Mesenchymal stem cell (in vitro differentiated cells and primary cell): ENCODE measurements at regions not wholly inside any gene's neighbourhood (a gene's known extent, or its start where the extent isn't known, plus 50 kb on each side); places are given as distances from the start of the nearest gene placed in this dataset.

ENCODE experiments used
- DNase-seq: peaks from one replicate; pipeline ENCODE4 v3.0.0-alpha.2; 2013
- H2AFZ ChIP-seq: one replicate; pipeline ENCODE4 v1.6.1; 2013; ENCODE audit warnings: low read depth, mild to moderate bottlenecking, control low read depth, inconsistent platforms, low read length, moderate library complexity
- H2AK5ac ChIP-seq: 2 replicates; pipeline ENCODE4 v1.6.1; 2013; ENCODE audit warnings: low read length, moderate library complexity, mild to moderate bottlenecking, inconsistent platforms; ENCODE audit not compliant: severe bottlenecking
- H2BK120ac ChIP-seq: one replicate; pipeline ENCODE4 v1.6.1; 2013; ENCODE audit warnings: low read depth, mild to moderate bottlenecking, inconsistent platforms, low read length, moderate library complexity
- H2BK12ac ChIP-seq, 2 experiments: one replicate each; pipeline ENCODE4 v1.6.1; 2013; ENCODE audit warnings: inconsistent platforms in 2 of 2, low read length in 2 of 2, mild to moderate bottlenecking in 2 of 2, moderate library complexity in 2 of 2, control low read depth in 1 of 2
- H2BK15ac ChIP-seq: one replicate; pipeline ENCODE4 v1.6.1; 2013; ENCODE audit warnings: mild to moderate bottlenecking, low read depth, inconsistent platforms; ENCODE audit not compliant: poor library complexity, severe bottlenecking
- H2BK5ac ChIP-seq: 2 replicates; pipeline ENCODE4 v1.6.1; 2013; ENCODE audit warnings: low read depth, mild to moderate bottlenecking, low read length, control low read depth, inconsistent platforms; ENCODE audit not compliant: poor library complexity, severe bottlenecking
- H3K14ac ChIP-seq, 2 experiments: one replicate each; pipeline ENCODE4 v1.6.1; 2013; ENCODE audit warnings: inconsistent platforms in 2 of 2, low read length in 2 of 2, control low read depth in 1 of 2, mild to moderate bottlenecking in 1 of 2, moderate library complexity in 1 of 2
- H3K18ac ChIP-seq, 2 experiments: one replicate each; pipeline ENCODE4 v1.6.1; 2013; ENCODE audit warnings: inconsistent platforms in 2 of 2, low read length in 2 of 2, control low read depth in 1 of 2, low read depth in 1 of 2, mild to moderate bottlenecking in 1 of 2
- H3K23ac ChIP-seq, 2 experiments: one replicate each; pipeline ENCODE4 v1.6.1; 2013; ENCODE audit warnings: inconsistent platforms in 2 of 2, low read length in 2 of 2, mild to moderate bottlenecking in 2 of 2, moderate library complexity in 2 of 2, control low read depth in 1 of 2
- H3K27ac ChIP-seq: 2 replicates; pipeline ENCODE4 v1.5.1; 2013; ENCODE audit warnings: mild to moderate bottlenecking, moderate library complexity, low read length, control low read depth, inconsistent platforms; ENCODE audit not compliant: poor library complexity, severe bottlenecking
- H3K27me3 ChIP-seq, 2 experiments: 2 replicates each; pipeline versions ENCODE4 v1.6.1 to v1.7.0; 2013; ENCODE audit warnings: low read length in 2 of 2, mild to moderate bottlenecking in 2 of 2, moderate library complexity in 2 of 2, control low read depth in 1 of 2, inconsistent platforms in 1 of 2; ENCODE audit not compliant: control insufficient read depth in 1 of 2, insufficient read depth in 1 of 2
- H3K36me3 ChIP-seq, 2 experiments: 2 replicates each; pipeline versions ENCODE4 v1.6.1 to v1.7.0; 2013; ENCODE audit warnings: low read length in 2 of 2, control low read depth in 1 of 2, inconsistent platforms in 1 of 2, low read depth in 1 of 2, mild to moderate bottlenecking in 1 of 2; ENCODE audit not compliant: insufficient read depth in 2 of 2, control insufficient read depth in 1 of 2
- H3K4ac ChIP-seq, 2 experiments: one replicate each; pipeline ENCODE4 v1.6.1; 2013; ENCODE audit warnings: inconsistent platforms in 2 of 2, low read length in 2 of 2, mild to moderate bottlenecking in 2 of 2, moderate library complexity in 2 of 2, control low read depth in 1 of 2, low read depth in 1 of 2
- H3K4me1 ChIP-seq: 2 replicates; pipeline ENCODE4 v1.6.1; 2013; ENCODE audit warnings: low read depth, low read length, control low read depth; ENCODE audit not compliant: control insufficient read depth, insufficient read depth
- H3K4me2 ChIP-seq: 2 replicates; pipeline ENCODE4 v1.6.1; 2013; ENCODE audit warnings: low read length, mild to moderate bottlenecking, inconsistent platforms; ENCODE audit not compliant: poor library complexity, severe bottlenecking
- H3K4me3 ChIP-seq, 2 experiments: 2 replicates each; pipeline versions ENCODE4 v1.5.1 to v1.7.0; 2013; ENCODE audit warnings: low read length in 2 of 2, mild to moderate bottlenecking in 2 of 2, control low read depth in 1 of 2, low read depth in 1 of 2; ENCODE audit not compliant: insufficient read depth in 1 of 2
- H3K79me1 ChIP-seq: replicated peaks from 2 replicates; pipeline ENCODE4 v1.6.1; 2013; ENCODE audit warnings: mild to moderate bottlenecking, control low read depth, low read length, inconsistent platforms; ENCODE audit not compliant: poor library complexity, severe bottlenecking
- H3K9ac ChIP-seq: 2 replicates; pipeline ENCODE4 v1.7.0; 2013; ENCODE audit warnings: mild to moderate bottlenecking, low read length, moderate library complexity
- H3K9me3 ChIP-seq: 2 replicates; pipeline ENCODE4 v1.7.0; 2013; ENCODE audit warnings: mild to moderate bottlenecking, low read length; ENCODE audit not compliant: control insufficient read depth
- H4K8ac ChIP-seq: one replicate; pipeline ENCODE4 v1.6.1; 2013; ENCODE audit warnings: inconsistent platforms, mild to moderate bottlenecking, low read length, moderate library complexity
- H4K91ac ChIP-seq: one replicate; pipeline ENCODE4 v1.6.1; 2013; ENCODE audit warnings: mild to moderate bottlenecking, low read length, inconsistent platforms
- WGBS: methylation state at CpG from one replicate; pipeline ENCODE4 v1.1.7; 2013; ENCODE audit warnings: mixed read lengths; 5-methylcytosine and 5-hydroxymethylcytosine counted together

GRCh38 chr4:59060895-59061294 lies 1950.7 kb upstream of the IGFBP7 start:
- H3K9me3 ChIP-seq: peaks cover 2% of the 10 kb centered on the region
- no peak overlapping the region for H3K23ac ChIP-seq
- no peak overlapping the region for H2BK12ac ChIP-seq
- no peak overlapping the region for H3K9ac ChIP-seq
- H3K4me1 ChIP-seq: peaks cover 5% of the 10 kb centered on the region
- no peaks in the 10 kb centered on the region for H3K36me3 ChIP-seq
- no peak for DNase-seq
- no peaks in the 10 kb centered on the region for H3K79me1 ChIP-seq
- no peak overlapping the region for H3K18ac ChIP-seq
- no peak overlapping the region for H3K27ac ChIP-seq
- no peak overlapping the region for H3K4me2 ChIP-seq
- H3K27me3 ChIP-seq: no peaks in the 10 kb centered on the region
- H2AFZ ChIP-seq: no peak overlapping the region
- H2BK15ac ChIP-seq: no peak overlapping the region
- no peak overlapping the region for H2BK120ac ChIP-seq
- H3K4me3 ChIP-seq: no peak overlapping the region
- H4K91ac ChIP-seq: no peak overlapping the region
- H2BK5ac ChIP-seq: no peak overlapping the region
- H4K8ac ChIP-seq: no peak overlapping the region
- 57% methylated on average over 1 of the region's 2 CpGs for WGBS
- H3K14ac ChIP-seq: no peak overlapping the region
- H3K4ac ChIP-seq: no peak overlapping the region
- no peak overlapping the region for H2AK5ac ChIP-seq

GRCh38 chr4:59063015-59063720 lies 1953.0 kb upstream of the IGFBP7 start:
- Histone ChIP-seq H3K27ac (no peak overlapping the region), H2AFZ (no peak overlapping the region), H3K79me1 (no peaks in the 10 kb centered on the region), H3K14ac (no peak overlapping the region), H3K4me2 (no peak overlapping the region), H2BK15ac (no peak overlapping the region), H4K91ac (no peak overlapping the region), H3K9ac (no peak overlapping the region), H3K4ac (no peak overlapping the region), H2AK5ac (no peak overlapping the region), H2BK120ac (no peak overlapping the region), H4K8ac (no peak overlapping the region), H3K36me3 (no peaks in the 10 kb centered on the region), H3K4me3 (no peak overlapping the region), H2BK12ac (no peak overlapping the region), H3K23ac (no peak overlapping the region), H3K4me1 (peaks cover 5% of the 10 kb centered on the region), H3K18ac (no peak overlapping the region), H3K9me3 (peaks cover 2% of the 10 kb centered on the region), H2BK5ac (no peak overlapping the region), H3K27me3 (no peaks in the 10 kb centered on the region)
- DNase-seq: peak; percentile 16
- 94% methylated on average over 2 of the region's 4 CpGs for WGBS

GRCh38 chr4:59068722-59069418 lies 1958.7 kb upstream of the IGFBP7 start:
- DNase-seq: no peak
- Histone ChIP-seq H3K27me3 (no peaks in the 10 kb centered on the region), H3K23ac (no peak overlapping the region), H3K14ac (no peak overlapping the region), H4K8ac (no peak overlapping the region), H3K9me3 (peaks cover 6% of the 10 kb centered on the region), H3K4me1 (no peaks in the 10 kb centered on the region), H3K18ac (no peak overlapping the region), H3K4me3 (no peak overlapping the region), H3K4me2 (no peak overlapping the region), H3K9ac (no peak overlapping the region), H2BK15ac (no peak overlapping the region), H3K27ac (no peak overlapping the region), H2AK5ac (no peak overlapping the region), H2BK120ac (no peak overlapping the region), H3K79me1 (no peaks in the 10 kb centered on the region), H2BK12ac (no peak overlapping the region), H2AFZ (no peak overlapping the region), H3K36me3 (no peaks in the 10 kb centered on the region), H2BK5ac (no peak overlapping the region), H3K4ac (no peak overlapping the region), H4K91ac (no peak overlapping the region)
- WGBS: 59% methylated on average over 6 of the region's 7 CpGs

- DNase-seq: no peak
- no peak overlapping the region for H2BK120ac ChIP-seq
- no peak overlapping the region for H2BK5ac ChIP-seq
- no peak overlapping the region for H2BK12ac ChIP-seq
- peaks cover 1% of the 10 kb centered on the region for H3K4me1 ChIP-seq
- no peak overlapping the region for H3K4me2 ChIP-seq
- no peaks in the 10 kb centered on the region for H3K36me3 ChIP-seq
- no peak overlapping the region for H3K23ac ChIP-seq
- no peak overlapping the region for H3K4ac ChIP-seq
- H3K9ac ChIP-seq: no peak overlapping the region
- no peaks in the 10 kb centered on the region for H3K9me3 ChIP-seq
- H3K18ac ChIP-seq: no peak overlapping the region
- H4K8ac ChIP-seq: no peak overlapping the region
- no peak overlapping the region for H3K14ac ChIP-seq
- H2BK15ac ChIP-seq: no peak overlapping the region
- WGBS: no CpG with 5 or more reads among the region's 3 CpGs
- no peak overlapping the region for H2AK5ac ChIP-seq
- no peak overlapping the region for H4K91ac ChIP-seq
- no peaks in the 10 kb centered on the region for H3K27me3 ChIP-seq
- no peaks in the 10 kb centered on the region for H3K79me1 ChIP-seq
- H3K27ac ChIP-seq: no peak overlapping the region
- no peak overlapping the region for H2AFZ ChIP-seq
- no peak overlapping the region for H3K4me3 ChIP-seq
Observed at GRCh38 chr4:59086410-59086809, 1976.2 kb upstream of the IGFBP7 start.
